ENCODE measurements at regions not wholly inside any gene's neighbourhood (a gene's known extent, or its start where the extent isn't known, plus 50 kb on each side); places are given as distances from the start of the nearest gene placed in this dataset.

DNA sequence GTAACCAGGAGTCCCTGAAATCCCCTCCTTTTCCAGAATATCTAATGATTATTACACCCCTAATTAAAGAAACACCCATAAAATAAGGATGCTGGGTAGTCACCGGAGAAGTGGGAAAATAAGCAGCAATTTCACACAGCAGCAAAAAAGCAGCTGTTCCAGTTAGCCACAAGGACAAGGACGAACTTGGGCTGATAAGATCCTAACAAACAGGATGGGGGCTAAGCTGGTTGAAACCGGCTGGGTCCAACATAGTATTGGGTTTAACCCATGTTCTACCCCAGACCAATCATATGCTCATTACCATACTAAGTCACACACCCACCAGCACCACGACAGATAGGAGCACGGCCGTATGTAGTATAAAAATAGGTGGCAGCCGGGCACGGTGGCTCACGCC is 100.7 kb downstream of the RPL10L start:
- TF ChIP-seq, protein P1, sequence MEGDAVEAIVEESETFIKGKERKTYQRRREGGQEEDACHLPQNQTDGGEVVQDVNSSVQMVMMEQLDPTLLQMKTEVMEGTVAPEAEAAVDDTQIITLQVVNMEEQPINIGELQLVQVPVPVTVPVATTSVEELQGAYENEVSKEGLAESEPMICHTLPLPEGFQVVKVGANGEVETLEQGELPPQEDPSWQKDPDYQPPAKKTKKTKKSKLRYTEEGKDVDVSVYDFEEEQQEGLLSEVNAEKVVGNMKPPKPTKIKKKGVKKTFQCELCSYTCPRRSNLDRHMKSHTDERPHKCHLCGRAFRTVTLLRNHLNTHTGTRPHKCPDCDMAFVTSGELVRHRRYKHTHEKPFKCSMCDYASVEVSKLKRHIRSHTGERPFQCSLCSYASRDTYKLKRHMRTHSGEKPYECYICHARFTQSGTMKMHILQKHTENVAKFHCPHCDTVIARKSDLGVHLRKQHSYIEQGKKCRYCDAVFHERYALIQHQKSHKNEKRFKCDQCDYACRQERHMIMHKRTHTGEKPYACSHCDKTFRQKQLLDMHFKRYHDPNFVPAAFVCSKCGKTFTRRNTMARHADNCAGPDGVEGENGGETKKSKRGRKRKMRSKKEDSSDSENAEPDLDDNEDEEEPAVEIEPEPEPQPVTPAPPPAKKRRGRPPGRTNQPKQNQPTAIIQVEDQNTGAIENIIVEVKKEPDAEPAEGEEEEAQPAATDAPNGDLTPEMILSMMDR (conservative IDR thresholded peaks at IDR 0.05; ENCODE audit: low read depth, low read length), result no peak
- TF ChIP-seq EZH2 (IDR thresholded peaks at IDR 0.05; ENCODE audit: borderline replicate concordance, low read depth, low read length, poor library complexity, severe bottlenecking), result no peak

Data from A673 (cell line).